ENCODE measurements at regions not wholly inside any gene's neighbourhood (a gene's known extent, or its start where the extent isn't known, plus 50 kb on each side); places are given as distances from the start of the nearest gene placed in this dataset.

GRCh38 chr3:139252719-139253118, 91.1 kb upstream of the MRPS22 start:
- no peak overlapping the region for H3K4me2 ChIP-seq (ENCODE audit: low read length)
- no TSS peak for BruUV-seq (replicated peaks)
- no peak overlapping the region for H2AFZ ChIP-seq (ENCODE audit: low read length)
- intact Hi-C loops (cut with micrococcal nuclease; ENCODE audit: unreplicated experiment): no loop called here
- CTCF ChIA-PET (ENCODE audit: unreplicated experiment): no interaction called here
- no peak overlapping the region for H3K4me3 ChIP-seq (ENCODE audit: low read depth, low read length, poor library complexity, severe bottlenecking)
- no peaks in the 10 kb centered on the region for H3K4me1 ChIP-seq (ENCODE audit: insufficient read depth, low read length, poor library complexity, severe bottlenecking)
- no peak for TF ChIP-seq CTCF (conservative IDR thresholded peaks at IDR 0.05; ENCODE audit: low read length)
- no peak for TF ChIP-seq EZH2phosphoT487 (IDR thresholded peaks at IDR 0.05; ENCODE audit: borderline replicate concordance, low read depth, low read length)
- no peaks in the 10 kb centered on the region for H3K9me3 ChIP-seq (ENCODE audit: low read length)
- H3K36me3 ChIP-seq (ENCODE audit: insufficient read depth, low read length): no peaks in the 10 kb centered on the region
- DNase-seq (ENCODE audit: low spot score): no peak
- no peaks in the 10 kb centered on the region for H3K79me2 ChIP-seq (ENCODE audit: insufficient read depth, low read depth, low read length)
- H3K27ac ChIP-seq (ENCODE audit: low read depth, low read length, poor library complexity, severe bottlenecking): no peak overlapping the region
- H4K20me1 ChIP-seq (ENCODE audit: insufficient read depth, low read length): no peaks in the 10 kb centered on the region
- POLR2A ChIA-PET: no interaction called here
- no peaks in the 10 kb centered on the region for H3K9me2 ChIP-seq (ENCODE audit: insufficient read depth, low read length)

GRCh38 chr3:139258276-139258675, 85.5 kb upstream of the MRPS22 start:
- Histone ChIP-seq H3K4me3 (ENCODE audit: low read depth, low read length, poor library complexity, severe bottlenecking) (no peak overlapping the region), H3K4me1 (ENCODE audit: insufficient read depth, low read length, poor library complexity, severe bottlenecking) (no peaks in the 10 kb centered on the region), H3K36me3 (ENCODE audit: insufficient read depth, low read length) (no peaks in the 10 kb centered on the region), H2AFZ (ENCODE audit: low read length) (no peak overlapping the region), H3K9me3 (ENCODE audit: low read length) (no peaks in the 10 kb centered on the region), H3K4me2 (ENCODE audit: low read length) (no peak overlapping the region), H3K27ac (ENCODE audit: low read depth, low read length, poor library complexity, severe bottlenecking) (no peak overlapping the region), H3K79me2 (ENCODE audit: insufficient read depth, low read depth, low read length) (no peaks in the 10 kb centered on the region), H3K9me2 (ENCODE audit: insufficient read depth, low read length) (no peaks in the 10 kb centered on the region), H4K20me1 (ENCODE audit: insufficient read depth, low read length) (no peaks in the 10 kb centered on the region)
- ChIA-PET POLR2A (no interaction called here), CTCF (ENCODE audit: unreplicated experiment) (no interaction called here)
- no TSS peak for BruUV-seq (replicated peaks)
- no peak for TF ChIP-seq EZH2phosphoT487 (IDR thresholded peaks at IDR 0.05; ENCODE audit: borderline replicate concordance, low read depth, low read length)
- TF ChIP-seq CTCF (conservative IDR thresholded peaks at IDR 0.05; ENCODE audit: low read length): no peak
- intact Hi-C loops (cut with micrococcal nuclease; ENCODE audit: unreplicated experiment): no loop called here
- DNase-seq (ENCODE audit: low spot score): no peak

GRCh38 chr3:139259398-139259797, 84.4 kb upstream of the MRPS22 start:
- H3K4me2 ChIP-seq (ENCODE audit: low read length): no peak overlapping the region
- H3K9me2 ChIP-seq (ENCODE audit: insufficient read depth, low read length): no peaks in the 10 kb centered on the region
- no peaks in the 10 kb centered on the region for H4K20me1 ChIP-seq (ENCODE audit: insufficient read depth, low read length)
- intact Hi-C loops (cut with micrococcal nuclease; ENCODE audit: unreplicated experiment): no loop called here
- no peaks in the 10 kb centered on the region for H3K79me2 ChIP-seq (ENCODE audit: insufficient read depth, low read depth, low read length)
- no peak for TF ChIP-seq EZH2phosphoT487 (IDR thresholded peaks at IDR 0.05; ENCODE audit: borderline replicate concordance, low read depth, low read length)
- no peak for TF ChIP-seq CTCF (conservative IDR thresholded peaks at IDR 0.05; ENCODE audit: low read length)
- no TSS peak for BruUV-seq (replicated peaks)
- no peak overlapping the region for H2AFZ ChIP-seq (ENCODE audit: low read length)
- H3K4me1 ChIP-seq (ENCODE audit: insufficient read depth, low read length, poor library complexity, severe bottlenecking): no peaks in the 10 kb centered on the region
- H3K36me3 ChIP-seq (ENCODE audit: insufficient read depth, low read length): no peaks in the 10 kb centered on the region
- DNase-seq (ENCODE audit: low spot score): no peak
- no peak overlapping the region for H3K4me3 ChIP-seq (ENCODE audit: low read depth, low read length, poor library complexity, severe bottlenecking)
- ChIA-PET POLR2A (no interaction called here), CTCF (ENCODE audit: unreplicated experiment) (no interaction called here)
- H3K9me3 ChIP-seq (ENCODE audit: low read length): no peaks in the 10 kb centered on the region
- no peak overlapping the region for H3K27ac ChIP-seq (ENCODE audit: low read depth, low read length, poor library complexity, severe bottlenecking)
